GM06990 (cell line): ENCODE measurements at regions not wholly inside any gene's neighbourhood (a gene's known extent, or its start where the extent isn't known, plus 50 kb on each side); places are given as distances from the start of the nearest gene placed in this dataset.

ENCODE experiments used
- DNase-seq: peaks from one replicate; pipeline ENCODE4 v3.0.0-alpha.2; 2011; ENCODE audit not compliant: insufficient read length; ENCODE audit errors: extremely low read depth
- H3K27me3 ChIP-seq: replicated peaks from 2 replicates; pipeline ENCODE4 v1.6.0; 2011; ENCODE audit warnings: low read length; ENCODE audit not compliant: control insufficient read depth, insufficient read depth
- H3K36me3 ChIP-seq: 2 replicates; pipeline ENCODE4 v1.5.1; 2011; ENCODE audit warnings: low read length; ENCODE audit not compliant: control insufficient read depth, insufficient read depth
- H3K4me3 ChIP-seq: replicated peaks from 2 replicates; pipeline ENCODE4 v1.5.1; 2011; ENCODE audit warnings: low read depth, mild to moderate bottlenecking, control low read depth, low read length
- TF ChIP-seq, protein P1 (sequence below): IDR thresholded peaks from 2 replicates; pipeline ENCODE4 v1.5.1; 2011; ENCODE audit warnings: low read length, control low read depth, mild to moderate bottlenecking, inconsistent platforms; ENCODE audit not compliant: insufficient read depth, poor library complexity, severe bottlenecking

DNA sequence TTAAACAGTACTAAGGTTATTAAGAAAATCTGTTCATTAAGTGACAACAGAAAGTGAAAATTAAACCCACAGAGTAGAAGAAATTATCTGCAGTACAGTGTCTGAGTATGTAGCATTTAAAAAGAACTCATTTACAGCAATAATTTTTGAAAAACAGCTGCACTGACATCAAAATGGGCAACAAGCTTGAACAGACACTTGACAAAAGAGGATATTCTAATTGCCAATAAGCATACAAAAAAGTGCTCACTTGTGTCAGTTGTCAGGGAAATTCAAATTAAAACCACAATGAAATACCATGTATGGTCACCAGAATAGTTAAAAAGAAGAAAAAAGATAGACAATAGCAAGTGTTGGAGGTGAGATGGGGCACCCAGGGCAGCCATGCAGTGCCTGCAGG, 93.3 kb upstream of the LINC01488 start:
- no peak for DNase-seq
- no peak overlapping the region for H3K4me3 ChIP-seq
- peaks cover 1% of the 10 kb centered on the region for H3K27me3 ChIP-seq
- TF ChIP-seq, protein P1, sequence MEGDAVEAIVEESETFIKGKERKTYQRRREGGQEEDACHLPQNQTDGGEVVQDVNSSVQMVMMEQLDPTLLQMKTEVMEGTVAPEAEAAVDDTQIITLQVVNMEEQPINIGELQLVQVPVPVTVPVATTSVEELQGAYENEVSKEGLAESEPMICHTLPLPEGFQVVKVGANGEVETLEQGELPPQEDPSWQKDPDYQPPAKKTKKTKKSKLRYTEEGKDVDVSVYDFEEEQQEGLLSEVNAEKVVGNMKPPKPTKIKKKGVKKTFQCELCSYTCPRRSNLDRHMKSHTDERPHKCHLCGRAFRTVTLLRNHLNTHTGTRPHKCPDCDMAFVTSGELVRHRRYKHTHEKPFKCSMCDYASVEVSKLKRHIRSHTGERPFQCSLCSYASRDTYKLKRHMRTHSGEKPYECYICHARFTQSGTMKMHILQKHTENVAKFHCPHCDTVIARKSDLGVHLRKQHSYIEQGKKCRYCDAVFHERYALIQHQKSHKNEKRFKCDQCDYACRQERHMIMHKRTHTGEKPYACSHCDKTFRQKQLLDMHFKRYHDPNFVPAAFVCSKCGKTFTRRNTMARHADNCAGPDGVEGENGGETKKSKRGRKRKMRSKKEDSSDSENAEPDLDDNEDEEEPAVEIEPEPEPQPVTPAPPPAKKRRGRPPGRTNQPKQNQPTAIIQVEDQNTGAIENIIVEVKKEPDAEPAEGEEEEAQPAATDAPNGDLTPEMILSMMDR: no peak
- H3K36me3 ChIP-seq: no peaks in the 10 kb centered on the region

DNA sequence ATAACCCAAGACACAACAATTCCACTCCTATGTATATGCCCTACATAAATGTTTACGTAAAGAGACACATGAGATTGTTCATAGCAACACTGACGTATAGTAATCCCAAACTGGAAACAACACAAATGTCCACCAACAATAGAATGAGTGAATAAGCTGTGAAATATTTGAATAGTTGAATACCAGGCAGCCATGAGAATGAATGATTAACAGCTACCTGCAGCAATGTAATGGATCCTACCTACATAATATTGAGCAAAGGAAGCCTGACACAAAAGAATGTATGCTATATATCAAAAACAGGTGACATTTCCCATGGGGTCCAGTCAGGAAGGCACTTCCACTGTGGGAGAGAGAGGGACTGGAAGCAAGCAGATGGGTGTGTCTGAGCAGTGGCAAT, 92.8 kb upstream of the LINC01488 start:
- no peak for DNase-seq
- H3K36me3 ChIP-seq: no peaks in the 10 kb centered on the region
- peaks cover 1% of the 10 kb centered on the region for H3K27me3 ChIP-seq
- TF ChIP-seq, protein P1: no peak
- H3K4me3 ChIP-seq: no peak overlapping the region

DNA sequence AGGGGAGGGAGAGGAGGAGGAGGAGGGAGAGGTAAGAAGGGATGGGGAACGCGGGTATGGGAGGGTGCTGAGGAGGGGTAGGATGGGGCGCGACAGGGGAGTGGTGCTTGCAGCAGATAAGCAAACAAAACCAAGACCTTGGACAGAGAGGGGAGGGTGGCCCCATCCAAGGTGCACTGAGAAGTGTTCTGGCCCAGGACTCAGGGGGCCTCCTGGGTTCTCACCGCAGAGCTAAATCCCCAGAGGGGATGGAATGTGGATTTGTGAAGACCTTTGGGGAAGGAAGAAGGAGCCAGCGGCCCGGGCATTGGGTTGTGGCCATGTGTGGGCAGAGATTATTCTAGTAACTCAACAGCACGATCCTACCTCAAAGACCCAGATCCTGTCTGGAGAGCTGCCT, 90.9 kb upstream of the LINC01488 start:
- DNase-seq: no peak
- H3K4me3 ChIP-seq: no peak overlapping the region
- TF ChIP-seq, protein P1: no peak
- no peaks in the 10 kb centered on the region for H3K36me3 ChIP-seq
- H3K27me3 ChIP-seq: peaks cover 1% of the 10 kb centered on the region

DNA sequence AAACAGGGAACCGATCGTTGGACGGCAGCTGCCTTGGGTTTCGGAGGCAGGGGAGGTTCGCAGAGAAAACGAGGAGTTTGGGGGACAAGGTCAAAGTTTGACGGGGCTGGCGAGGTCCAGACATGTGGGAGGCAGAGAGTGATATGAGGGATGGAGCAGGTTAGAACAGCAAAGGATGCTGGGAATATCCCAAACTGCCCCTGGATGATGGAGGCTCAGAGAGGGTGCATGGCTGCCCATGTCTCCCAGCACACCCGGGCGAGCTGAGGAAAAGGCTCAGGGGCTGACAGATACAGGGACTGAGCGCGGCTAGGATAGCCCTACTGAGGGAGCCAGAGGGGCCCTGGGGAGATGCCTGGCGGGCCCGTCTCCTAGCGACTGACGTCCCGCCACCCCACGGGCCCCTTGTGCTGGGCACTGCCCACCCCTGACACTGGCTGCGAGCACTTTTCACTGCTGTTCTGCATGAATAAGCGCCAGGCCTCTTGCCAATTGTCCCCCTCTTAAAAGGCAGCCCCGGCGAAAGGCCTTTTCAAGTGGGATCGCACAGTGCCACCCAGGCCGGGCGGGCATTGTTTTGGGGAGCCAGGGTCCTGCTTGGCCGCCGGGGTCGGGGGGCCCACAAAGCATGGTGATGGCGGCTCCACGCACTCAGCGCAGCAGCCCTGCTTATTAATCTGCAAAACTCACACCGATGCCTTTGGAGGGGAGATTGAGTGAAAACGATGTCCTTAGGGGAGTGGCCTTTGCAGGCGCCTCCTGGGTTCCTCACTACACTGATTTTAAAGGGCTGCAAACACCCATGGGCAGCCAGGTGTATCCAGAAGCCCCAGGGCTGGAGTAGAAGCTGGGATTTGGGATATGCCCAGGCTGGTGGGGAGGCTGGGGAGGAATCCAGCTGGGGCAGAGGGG, 90.0 kb upstream of the LINC01488 start:
- H3K4me3 ChIP-seq: no peak overlapping the region
- H3K36me3 ChIP-seq: no peaks in the 10 kb centered on the region
- H3K27me3 ChIP-seq: peaks cover 1% of the 10 kb centered on the region
- TF ChIP-seq, protein P1: no peak
- DNase-seq: no peak

DNA sequence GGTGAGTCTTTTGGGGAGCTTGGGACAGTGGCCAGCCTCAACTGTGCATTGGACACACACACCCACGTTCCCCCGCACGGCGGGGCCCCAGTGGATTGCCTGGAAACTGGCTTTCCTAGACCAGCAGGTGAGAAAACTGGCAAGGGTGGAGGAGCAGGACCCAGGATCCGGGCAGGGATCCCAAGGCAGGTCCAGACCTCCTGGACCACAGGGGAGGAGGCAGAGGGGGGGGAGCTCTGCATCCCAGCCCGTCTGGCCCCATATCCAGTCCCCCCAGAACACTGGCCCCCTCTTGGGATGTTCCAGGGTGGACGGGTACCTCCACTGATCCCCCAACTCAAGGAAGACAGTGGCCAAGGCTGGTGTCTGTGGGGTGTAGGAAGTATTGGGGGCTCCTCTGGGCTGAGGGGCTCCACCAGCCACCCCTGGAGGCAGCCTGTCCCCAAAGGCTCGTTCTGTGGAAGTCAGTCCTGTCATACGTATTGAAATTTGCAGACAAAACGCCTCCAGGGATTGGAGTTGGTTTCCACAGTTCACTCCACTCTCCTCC, 89.3 kb upstream of the LINC01488 start:
- peaks cover 1% of the 10 kb centered on the region for H3K27me3 ChIP-seq
- TF ChIP-seq, protein P1: no peak
- H3K4me3 ChIP-seq: no peak overlapping the region
- DNase-seq: no peak
- no peaks in the 10 kb centered on the region for H3K36me3 ChIP-seq
